ENCODE measurements at regions not wholly inside any gene's neighbourhood (a gene's known extent, or its start where the extent isn't known, plus 50 kb on each side); places are given as distances from the start of the nearest gene placed in this dataset.

GRCh38 chr2:155574941-155575340 lies 757.6 kb downstream of the NR4A2 start:
- TF ChIP-seq CTCF (conservative IDR thresholded peaks at IDR 0.05; ENCODE audit: low read depth, low read length) (no peak), POLR2A (IDR thresholded peaks at IDR 0.05; ENCODE audit: low read depth, low read length) (no peak), RAD21 (IDR thresholded peaks at IDR 0.05; ENCODE audit: low read length) (no peak), MAFK (IDR thresholded peaks at IDR 0.05; ENCODE audit: low read depth, low read length) (no peak), ELK1 (IDR thresholded peaks at IDR 0.05; ENCODE audit: borderline replicate concordance, low read depth, low read length) (no peak)

Measured in IMR-90 (cell line).